MCF 10A (cell line): ENCODE measurements at regions not wholly inside any gene's neighbourhood (a gene's known extent, or its start where the extent isn't known, plus 50 kb on each side); places are given as distances from the start of the nearest gene placed in this dataset.

ENCODE experiments used
- BruUV-seq: library from RNA; stranded (reverse); fragments of 400-500 nt; replicated peaks from 2 replicates; lab custom pipeline; 2021; lab: Mats Ljungman, UMichigan
- CTCF ChIA-PET: fragments of 300-600 bp; sonication (Branson Sonifier 250); formaldehyde crosslinking; extraction: SDS; loops from one replicate; lab custom pipeline; 2021; ENCODE audit warnings: antibody characterized with exemption, inconsistent platforms; lab: Yijun Ruan, JAX
- POLR2A ChIA-PET: fragments of 300-600, 350-650 bp; sonication (Branson Sonifier 250); formaldehyde crosslinking; extraction: SDS; loops from one replicate; lab custom pipeline; 2020; ENCODE audit warnings: antibody characterized with exemption, inconsistent platforms; lab: Yijun Ruan, JAX
- DNase-seq: peaks from one replicate; pipeline ENCODE4 v3.0.0-alpha.2; 2018; ENCODE audit not compliant: unreplicated experiment
- H3K27ac Mint-ChIP-seq: one replicate; pipeline ENCODE4 v1.8.0; 2022; ENCODE audit warnings: mild to moderate bottlenecking, low read depth, mixed read lengths; ENCODE audit not compliant: unreplicated experiment
- H3K27me3 Mint-ChIP-seq: one replicate; pipeline ENCODE4 v1.8.0; 2022; ENCODE audit warnings: mixed read lengths; ENCODE audit not compliant: insufficient read depth, unreplicated experiment
- H3K36me3 Mint-ChIP-seq: one replicate; pipeline ENCODE4 v1.8.0; 2022; ENCODE audit warnings: mild to moderate bottlenecking, moderate library complexity, mixed read lengths; ENCODE audit not compliant: insufficient read depth, unreplicated experiment
- H3K4me1 Mint-ChIP-seq: one replicate; pipeline ENCODE4 v1.8.0; 2022; ENCODE audit warnings: mixed read lengths; ENCODE audit not compliant: insufficient read depth, unreplicated experiment
- H3K4me3 Mint-ChIP-seq: one replicate; pipeline ENCODE4 v1.8.0; 2022; ENCODE audit warnings: mild to moderate bottlenecking, moderate library complexity, mixed read lengths; ENCODE audit not compliant: unreplicated experiment
- H3K9me3 Mint-ChIP-seq: one replicate; pipeline ENCODE4 v1.8.0; 2022; ENCODE audit warnings: mixed read lengths; ENCODE audit not compliant: unreplicated experiment
- CTCF ChIP-seq: fragments of 200-600 bp; IDR thresholded peaks from one replicate; pipeline ENCODE4 v1.8.0; 2022; ENCODE audit warnings: antibody characterized with exemption, mild to moderate bottlenecking; ENCODE audit not compliant: unreplicated experiment
- intact Hi-C: fragments of 100-400 bp; cut with micrococcal nuclease; formaldehyde crosslinking; loops from 2 replicates; pipeline ENCODE4 v1.14.1; 2022

- H3K4me1 Mint-ChIP-seq = no peaks in the 10 kb centered on the region
- H3K36me3 Mint-ChIP-seq = no peaks in the 10 kb centered on the region
- no peak overlapping the region for H3K27ac Mint-ChIP-seq
- no peaks in the 10 kb centered on the region for H3K9me3 Mint-ChIP-seq
- BruUV-seq = no TSS peak
- ChIA-PET POLR2A (no interaction called here), CTCF (no interaction called here)
- intact Hi-C loops = no loop called here
- H3K4me3 Mint-ChIP-seq = no peak overlapping the region
- DNase-seq = no peak
- no peak for TF ChIP-seq CTCF
- H3K27me3 Mint-ChIP-seq = no peaks in the 10 kb centered on the region
Measured at GRCh38 chr13:88802886-88803285, 1131.7 kb downstream of the SLITRK5 start.

- Mint-ChIP-seq H3K9me3 (no peaks in the 10 kb centered on the region), H3K36me3 (no peaks in the 10 kb centered on the region), H3K4me3 (no peak overlapping the region), H3K4me1 (no peaks in the 10 kb centered on the region), H3K27me3 (no peaks in the 10 kb centered on the region), H3K27ac (no peak overlapping the region)
- intact Hi-C loops = no loop called here
- DNase-seq = no peak
- POLR2A ChIA-PET = no interaction called here
- BruUV-seq = no TSS peak
- CTCF ChIA-PET = no interaction called here
- no peak for TF ChIP-seq CTCF
Measured at GRCh38 chr13:88806438-88806837, 1135.3 kb downstream of the SLITRK5 start.

GRCh38 chr13:88817560-88817959, 1146.4 kb downstream of the SLITRK5 start:
- BruUV-seq = no TSS peak
- Mint-ChIP-seq H3K9me3 (no peaks in the 10 kb centered on the region), H3K36me3 (no peaks in the 10 kb centered on the region), H3K4me3 (no peak overlapping the region), H3K27ac (no peak overlapping the region), H3K4me1 (no peaks in the 10 kb centered on the region), H3K27me3 (no peaks in the 10 kb centered on the region)
- intact Hi-C loops = no loop called here
- DNase-seq = no peak
- no peak for TF ChIP-seq CTCF
- ChIA-PET POLR2A (interaction anchor here (0.5 kb wide), 1 partner anchor 296 kb away, joined by 3 read pairs; no protein-coding TSS in a partner anchor), CTCF (no interaction called here)

GRCh38 chr13:88823114-88823513, 1151.9 kb downstream of the SLITRK5 start:
- H3K4me1 Mint-ChIP-seq = peaks cover 6% of the 10 kb centered on the region

More at GRCh38 chr13:88823114-88823513, 1151.9 kb downstream of the SLITRK5 start:
- ChIA-PET CTCF (no interaction called here), POLR2A (no interaction called here)
- DNase-seq = no peak
- intact Hi-C loops = no loop called here
- Mint-ChIP-seq H3K9me3 (no peaks in the 10 kb centered on the region), H3K4me3 (no peak overlapping the region), H3K27me3 (no peaks in the 10 kb centered on the region), H3K27ac (peak overlapping the region; percentile 50), H3K36me3 (no peaks in the 10 kb centered on the region)
- BruUV-seq = no TSS peak
- no peak for TF ChIP-seq CTCF
